Right forelimb (tissue), 1 donor: ENCODE measurements at regions not wholly inside any gene's neighbourhood (a gene's known extent, or its start where the extent isn't known, plus 50 kb on each side); places are given as distances from the start of the nearest gene placed in this dataset.
"Not testable (repeated sequence)": the region's sequence is repeated elsewhere in the genome, so short reads cannot be mapped to it uniquely, and the experiment has no call there.

Experiments
- DNase-seq: peaks from one replicate; pipeline ENCODE4 v3.0.0-alpha.2; 2018

- DNase-seq, result no peak
Measured at GRCh38 chr1:208475449-208475848, 231.3 kb upstream of the PLXNA2 start.

GRCh38 chr1:208475951-208476845 is 232.0 kb upstream of the PLXNA2 start:
- DNase-seq, result no peak

GRCh38 chr1:208476846-208477170 is 232.6 kb upstream of the PLXNA2 start:
- DNase-seq, result no peak

GRCh38 chr1:208479435-208479834 is 235.3 kb upstream of the PLXNA2 start:
- DNase-seq, result no peak

- no peak for DNase-seq
Measured at GRCh38 chr1:208485512-208485911, 241.3 kb upstream of the PLXNA2 start.

- DNase-seq, result no peak
Measured at GRCh38 chr1:208486677-208487076, 242.5 kb upstream of the PLXNA2 start.

GRCh38 chr1:208488432-208488831 is 244.2 kb upstream of the PLXNA2 start:
- not testable (repeated sequence) for DNase-seq

- no peak for DNase-seq
Measured at GRCh38 chr1:208496467-208497371, 252.5 kb upstream of the PLXNA2 start.

- DNase-seq, result no peak
Measured at GRCh38 chr1:208497866-208498541, 253.8 kb upstream of the PLXNA2 start.

- DNase-seq, result no peak
Measured at GRCh38 chr1:208499026-208499425, 254.8 kb upstream of the PLXNA2 start.

- DNase-seq, result no peak
Measured at GRCh38 chr1:208499601-208500000, 255.4 kb upstream of the PLXNA2 start.

- DNase-seq, result no peak
Measured at GRCh38 chr1:208500375-208500774, 256.2 kb upstream of the PLXNA2 start.

- no peak for DNase-seq
Measured at GRCh38 chr1:208501542-208501941, 257.4 kb upstream of the PLXNA2 start.

GRCh38 chr1:208503787-208504186 is 259.6 kb upstream of the PLXNA2 start:
- no peak for DNase-seq

- no peak for DNase-seq
Measured at GRCh38 chr1:208506812-208507211, 262.6 kb upstream of the PLXNA2 start.

- DNase-seq, result no peak
Measured at GRCh38 chr1:208509072-208509471, 264.9 kb upstream of the PLXNA2 start.

- DNase-seq, result no peak
Measured at GRCh38 chr1:208510192-208510952, 266.2 kb upstream of the PLXNA2 start.

- no peak for DNase-seq
Measured at GRCh38 chr1:208511242-208511860, 267.2 kb upstream of the PLXNA2 start.

GRCh38 chr1:208513799-208514198 is 269.6 kb upstream of the PLXNA2 start:
- no peak for DNase-seq

GRCh38 chr1:208515129-208515528 is 270.9 kb upstream of the PLXNA2 start:
- DNase-seq, result no peak

- DNase-seq, result no peak
Measured at GRCh38 chr1:208516780-208517179, 272.6 kb upstream of the PLXNA2 start.
